ENCODE measurements at regions not wholly inside any gene's neighbourhood (a gene's known extent, or its start where the extent isn't known, plus 50 kb on each side); places are given as distances from the start of the nearest gene placed in this dataset.

GRCh38 chr18:78896111-78896905 lies 83.3 kb upstream of the SALL3 start:
- TF ChIP-seq, protein P1, sequence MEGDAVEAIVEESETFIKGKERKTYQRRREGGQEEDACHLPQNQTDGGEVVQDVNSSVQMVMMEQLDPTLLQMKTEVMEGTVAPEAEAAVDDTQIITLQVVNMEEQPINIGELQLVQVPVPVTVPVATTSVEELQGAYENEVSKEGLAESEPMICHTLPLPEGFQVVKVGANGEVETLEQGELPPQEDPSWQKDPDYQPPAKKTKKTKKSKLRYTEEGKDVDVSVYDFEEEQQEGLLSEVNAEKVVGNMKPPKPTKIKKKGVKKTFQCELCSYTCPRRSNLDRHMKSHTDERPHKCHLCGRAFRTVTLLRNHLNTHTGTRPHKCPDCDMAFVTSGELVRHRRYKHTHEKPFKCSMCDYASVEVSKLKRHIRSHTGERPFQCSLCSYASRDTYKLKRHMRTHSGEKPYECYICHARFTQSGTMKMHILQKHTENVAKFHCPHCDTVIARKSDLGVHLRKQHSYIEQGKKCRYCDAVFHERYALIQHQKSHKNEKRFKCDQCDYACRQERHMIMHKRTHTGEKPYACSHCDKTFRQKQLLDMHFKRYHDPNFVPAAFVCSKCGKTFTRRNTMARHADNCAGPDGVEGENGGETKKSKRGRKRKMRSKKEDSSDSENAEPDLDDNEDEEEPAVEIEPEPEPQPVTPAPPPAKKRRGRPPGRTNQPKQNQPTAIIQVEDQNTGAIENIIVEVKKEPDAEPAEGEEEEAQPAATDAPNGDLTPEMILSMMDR (IDR thresholded peaks at IDR 0.05; ENCODE audit: low read depth, low read length, poor library complexity, severe bottlenecking) = no peak
- no peak for TF ChIP-seq EZH2phosphoT487 (IDR thresholded peaks at IDR 0.05; ENCODE audit: borderline replicate concordance, low read length)
